ENCODE measurements at regions not wholly inside any gene's neighbourhood (a gene's known extent, or its start where the extent isn't known, plus 50 kb on each side); places are given as distances from the start of the nearest gene placed in this dataset.

DNA sequence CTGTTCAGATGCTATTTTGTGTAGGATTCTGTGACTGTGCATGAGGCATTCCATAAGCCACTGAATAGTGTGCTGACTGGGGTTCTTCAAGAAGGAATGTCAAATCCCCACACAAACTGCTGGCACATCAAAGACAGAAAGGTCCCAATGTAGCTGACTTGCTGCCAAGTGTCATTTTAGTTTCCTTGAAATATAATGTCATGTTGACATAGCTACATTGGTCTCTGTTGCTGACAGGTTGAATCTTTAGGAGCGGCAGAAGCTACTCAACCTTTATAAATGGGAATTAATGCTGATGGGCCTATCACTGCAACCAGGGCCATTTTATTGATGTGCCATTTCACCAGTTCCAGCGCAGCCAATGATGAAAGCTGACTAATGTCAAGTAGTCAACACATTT is 1110.7 kb upstream of the B3GALT2 start (continued):
- TF ChIP-seq, protein P1, sequence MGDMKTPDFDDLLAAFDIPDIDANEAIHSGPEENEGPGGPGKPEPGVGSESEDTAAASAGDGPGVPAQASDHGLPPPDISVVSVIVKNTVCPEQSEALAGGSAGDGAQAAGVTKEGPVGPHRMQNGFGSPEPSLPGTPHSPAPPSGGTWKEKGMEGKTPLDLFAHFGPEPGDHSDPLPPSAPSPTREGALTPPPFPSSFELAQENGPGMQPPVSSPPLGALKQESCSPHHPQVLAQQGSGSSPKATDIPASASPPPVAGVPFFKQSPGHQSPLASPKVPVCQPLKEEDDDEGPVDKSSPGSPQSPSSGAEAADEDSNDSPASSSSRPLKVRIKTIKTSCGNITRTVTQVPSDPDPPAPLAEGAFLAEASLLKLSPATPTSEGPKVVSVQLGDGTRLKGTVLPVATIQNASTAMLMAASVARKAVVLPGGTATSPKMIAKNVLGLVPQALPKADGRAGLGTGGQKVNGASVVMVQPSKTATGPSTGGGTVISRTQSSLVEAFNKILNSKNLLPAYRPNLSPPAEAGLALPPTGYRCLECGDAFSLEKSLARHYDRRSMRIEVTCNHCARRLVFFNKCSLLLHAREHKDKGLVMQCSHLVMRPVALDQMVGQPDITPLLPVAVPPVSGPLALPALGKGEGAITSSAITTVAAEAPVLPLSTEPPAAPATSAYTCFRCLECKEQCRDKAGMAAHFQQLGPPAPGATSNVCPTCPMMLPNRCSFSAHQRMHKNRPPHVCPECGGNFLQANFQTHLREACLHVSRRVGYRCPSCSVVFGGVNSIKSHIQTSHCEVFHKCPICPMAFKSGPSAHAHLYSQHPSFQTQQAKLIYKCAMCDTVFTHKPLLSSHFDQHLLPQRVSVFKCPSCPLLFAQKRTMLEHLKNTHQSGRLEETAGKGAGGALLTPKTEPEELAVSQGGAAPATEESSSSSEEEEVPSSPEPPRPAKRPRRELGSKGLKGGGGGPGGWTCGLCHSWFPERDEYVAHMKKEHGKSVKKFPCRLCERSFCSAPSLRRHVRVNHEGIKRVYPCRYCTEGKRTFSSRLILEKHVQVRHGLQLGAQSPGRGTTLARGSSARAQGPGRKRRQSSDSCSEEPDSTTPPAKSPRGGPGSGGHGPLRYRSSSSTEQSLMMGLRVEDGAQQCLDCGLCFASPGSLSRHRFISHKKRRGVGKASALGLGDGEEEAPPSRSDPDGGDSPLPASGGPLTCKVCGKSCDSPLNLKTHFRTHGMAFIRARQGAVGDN (IDR thresholded peaks at IDR 0.05): no peak
- TF ChIP-seq RAD51 (IDR thresholded peaks at IDR 0.05) (no peak), SMAD1 (IDR thresholded peaks at IDR 0.05; ENCODE audit: low read depth, partially characterized antibody) (no peak), ZNF217 (IDR thresholded peaks at IDR 0.05) (no peak), IRF4 (IDR thresholded peaks at IDR 0.05; ENCODE audit: low read depth, low read length) (no peak), KLF5 (IDR thresholded peaks at IDR 0.05; ENCODE audit: partially characterized antibody) (no peak), EP300 (IDR thresholded peaks at IDR 0.05; ENCODE audit: borderline replicate concordance in 1 of 2, control insufficient read depth in 1 of 2, low read depth in 2 of 2, low read length in 2 of 2) (no peak), CREB1 (IDR thresholded peaks at IDR 0.05; ENCODE audit: low read depth) (no peak)

DNA sequence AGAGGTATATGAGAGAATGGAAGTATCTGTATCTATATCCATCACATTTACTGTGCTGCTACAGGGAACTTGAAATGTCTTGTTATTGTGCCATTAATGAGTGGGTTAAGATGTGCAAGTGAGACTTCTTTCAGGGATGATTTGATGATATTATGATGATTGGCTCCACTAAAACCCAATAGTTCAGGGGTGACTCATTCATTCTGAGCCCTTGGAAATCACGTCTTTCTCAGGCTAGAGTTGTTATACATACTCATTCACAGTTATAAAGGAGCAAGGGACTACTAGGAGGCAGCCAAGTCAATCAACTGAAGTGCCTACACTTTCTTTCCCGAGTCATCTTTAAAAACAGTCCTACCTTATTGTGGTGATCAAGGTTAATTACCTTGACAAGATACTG is 1109.8 kb upstream of the B3GALT2 start:
- POLR2A ChIA-PET: no interaction called here
- H3K4me1 ChIP-seq (ENCODE audit: control insufficient read depth, insufficient read depth, low read length): no peaks in the 10 kb centered on the region
- BruUV-seq (replicated peaks): no TSS peak
- no peak overlapping the region for H3K4me3 ChIP-seq
- H3K36me3 ChIP-seq (ENCODE audit: control insufficient read depth in 2 of 2, insufficient read depth in 2 of 2, low read length in 1 of 2): no peaks in the 10 kb centered on the region
- H3K9me3 ChIP-seq (replicated peaks; ENCODE audit: control insufficient read depth, insufficient read depth, low read length): no peaks in the 10 kb centered on the region
- 30% methylated on average over 2 of the region's 2 CpGs for WGBS (ENCODE audit: insufficient coverage, insufficient replicate concordance, low lambda C conversion rate, missing lambda C conversion rate)
- ATAC-seq (no peak), FAIRE-seq (no peak), DNase-seq (ENCODE audit: low read depth, low spot score) (no peak)
- H3K4me2 ChIP-seq (ENCODE audit: control insufficient read depth, insufficient read depth): no peak overlapping the region
- H3K9ac ChIP-seq (ENCODE audit: control insufficient read depth, insufficient read depth, low read length): no peak overlapping the region
- H2AFZ ChIP-seq (ENCODE audit: control insufficient read depth, low read depth, low read length): no peak overlapping the region
- no peak overlapping the region for H3K27ac ChIP-seq (ENCODE audit: control insufficient read depth, insufficient read depth)
- in situ Hi-C loops (cut with MboI): loop anchor here (25.0 kb wide), 1 partner anchor 1834 kb away; no protein-coding TSS in a partner anchor
- intact Hi-C loops (cut with micrococcal nuclease; ENCODE audit: unreplicated experiment): no loop called here
- H3K79me2 ChIP-seq (ENCODE audit: control insufficient read depth, insufficient read depth, low read length): no peaks in the 10 kb centered on the region
- H3K27me3 ChIP-seq (replicated peaks in 1 of 2; ENCODE audit: control insufficient read depth in 2 of 2, insufficient read depth in 2 of 2, low read length in 1 of 2): no peaks in the 10 kb centered on the region
- CTCF ChIA-PET: no interaction called here
- RAD21 ChIA-PET (ENCODE audit: unreplicated experiment): no interaction called here
- SMC1A ChIA-PET (ENCODE audit: uncharacterized antibody, unreplicated experiment): no interaction called here
- no peaks in the 10 kb centered on the region for H4K20me1 ChIP-seq (ENCODE audit: control insufficient read depth, insufficient read depth)
- TF ChIP-seq, protein P2, sequence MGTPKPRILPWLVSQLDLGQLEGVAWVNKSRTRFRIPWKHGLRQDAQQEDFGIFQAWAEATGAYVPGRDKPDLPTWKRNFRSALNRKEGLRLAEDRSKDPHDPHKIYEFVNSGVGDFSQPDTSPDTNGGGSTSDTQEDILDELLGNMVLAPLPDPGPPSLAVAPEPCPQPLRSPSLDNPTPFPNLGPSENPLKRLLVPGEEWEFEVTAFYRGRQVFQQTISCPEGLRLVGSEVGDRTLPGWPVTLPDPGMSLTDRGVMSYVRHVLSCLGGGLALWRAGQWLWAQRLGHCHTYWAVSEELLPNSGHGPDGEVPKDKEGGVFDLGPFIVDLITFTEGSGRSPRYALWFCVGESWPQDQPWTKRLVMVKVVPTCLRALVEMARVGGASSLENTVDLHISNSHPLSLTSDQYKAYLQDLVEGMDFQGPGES (IDR thresholded peaks at IDR 0.05): no peak
- TF ChIP-seq ZSCAN29 (IDR thresholded peaks at IDR 0.05): no peak
- TF ChIP-seq, protein P3, sequence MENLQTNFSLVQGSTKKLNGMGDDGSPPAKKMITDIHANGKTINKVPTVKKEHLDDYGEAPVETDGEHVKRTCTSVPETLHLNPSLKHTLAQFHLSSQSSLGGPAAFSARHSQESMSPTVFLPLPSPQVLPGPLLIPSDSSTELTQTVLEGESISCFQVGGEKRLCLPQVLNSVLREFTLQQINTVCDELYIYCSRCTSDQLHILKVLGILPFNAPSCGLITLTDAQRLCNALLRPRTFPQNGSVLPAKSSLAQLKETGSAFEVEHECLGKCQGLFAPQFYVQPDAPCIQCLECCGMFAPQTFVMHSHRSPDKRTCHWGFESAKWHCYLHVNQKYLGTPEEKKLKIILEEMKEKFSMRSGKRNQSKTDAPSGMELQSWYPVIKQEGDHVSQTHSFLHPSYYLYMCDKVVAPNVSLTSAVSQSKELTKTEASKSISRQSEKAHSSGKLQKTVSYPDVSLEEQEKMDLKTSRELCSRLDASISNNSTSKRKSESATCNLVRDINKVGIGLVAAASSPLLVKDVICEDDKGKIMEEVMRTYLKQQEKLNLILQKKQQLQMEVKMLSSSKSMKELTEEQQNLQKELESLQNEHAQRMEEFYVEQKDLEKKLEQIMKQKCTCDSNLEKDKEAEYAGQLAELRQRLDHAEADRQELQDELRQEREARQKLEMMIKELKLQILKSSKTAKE (IDR thresholded peaks at IDR 0.05; ENCODE audit: low read depth, poor library complexity, severe bottlenecking): no peak
- TF ChIP-seq, protein P4, sequence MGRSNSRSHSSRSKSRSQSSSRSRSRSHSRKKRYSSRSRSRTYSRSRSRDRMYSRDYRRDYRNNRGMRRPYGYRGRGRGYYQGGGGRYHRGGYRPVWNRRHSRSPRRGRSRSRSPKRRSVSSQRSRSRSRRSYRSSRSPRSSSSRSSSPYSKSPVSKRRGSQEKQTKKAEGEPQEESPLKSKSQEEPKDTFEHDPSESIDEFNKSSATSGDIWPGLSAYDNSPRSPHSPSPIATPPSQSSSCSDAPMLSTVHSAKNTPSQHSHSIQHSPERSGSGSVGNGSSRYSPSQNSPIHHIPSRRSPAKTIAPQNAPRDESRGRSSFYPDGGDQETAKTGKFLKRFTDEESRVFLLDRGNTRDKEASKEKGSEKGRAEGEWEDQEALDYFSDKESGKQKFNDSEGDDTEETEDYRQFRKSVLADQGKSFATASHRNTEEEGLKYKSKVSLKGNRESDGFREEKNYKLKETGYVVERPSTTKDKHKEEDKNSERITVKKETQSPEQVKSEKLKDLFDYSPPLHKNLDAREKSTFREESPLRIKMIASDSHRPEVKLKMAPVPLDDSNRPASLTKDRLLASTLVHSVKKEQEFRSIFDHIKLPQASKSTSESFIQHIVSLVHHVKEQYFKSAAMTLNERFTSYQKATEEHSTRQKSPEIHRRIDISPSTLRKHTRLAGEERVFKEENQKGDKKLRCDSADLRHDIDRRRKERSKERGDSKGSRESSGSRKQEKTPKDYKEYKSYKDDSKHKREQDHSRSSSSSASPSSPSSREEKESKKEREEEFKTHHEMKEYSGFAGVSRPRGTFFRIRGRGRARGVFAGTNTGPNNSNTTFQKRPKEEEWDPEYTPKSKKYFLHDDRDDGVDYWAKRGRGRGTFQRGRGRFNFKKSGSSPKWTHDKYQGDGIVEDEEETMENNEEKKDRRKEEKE (IDR thresholded peaks at IDR 0.05): no peak
